A549 (cell line): ENCODE measurements at regions not wholly inside any gene's neighbourhood (a gene's known extent, or its start where the extent isn't known, plus 50 kb on each side); places are given as distances from the start of the nearest gene placed in this dataset.

Experiments
- CBX8 ChIP-seq: fragments of 200-600 bp; sonication (generic); IDR thresholded peaks from 2 replicates; pipeline ENCODE4 v1.6.1; 2016
- MAZ ChIP-seq: fragments of 150-350 bp; IDR thresholded peaks from 2 replicates; pipeline ENCODE4 v1.6.1; 2014; ENCODE audit warnings: antibody characterized with exemption, low read depth, low read length, borderline replicate concordance
- MYC ChIP-seq: IDR thresholded peaks from 2 replicates; pipeline ENCODE4 v1.6.1; 2012; ENCODE audit warnings: mild to moderate bottlenecking, inconsistent platforms, low read length, improper control_type of control experiment, borderline replicate concordance
- PHF8 ChIP-seq: fragments of 200-600 bp; sonication (generic); IDR thresholded peaks from 2 replicates; pipeline ENCODE4 v1.6.1; 2016; ENCODE audit warnings: low read depth, mild to moderate bottlenecking, antibody characterized with exemption, moderate library complexity, borderline replicate concordance
- RAD21 ChIP-seq, 2 experiments: fragments of >200 bp in 1 of 2; sonication (Bioruptor Twin) in 1 of 2; formaldehyde crosslinking in 1 of 2; IDR thresholded peaks in 1 of 2; conservative IDR thresholded peaks in 1 of 2; 2 replicates in 1 of 2; 3 replicates in 1 of 2; pipeline ENCODE4 v1.6.1; 2012 to 2018; ENCODE audit warnings: inconsistent platforms in 1 of 2
- REST ChIP-seq: fragments of 200-600 bp; sonication (generic); IDR thresholded peaks from 2 replicates; pipeline ENCODE4 v1.6.1; 2016; ENCODE audit warnings: antibody characterized with exemption, mild to moderate bottlenecking, moderate library complexity

GRCh38 chr10:36168777-36169176 lies 526.7 kb upstream of the FZD8 start:
- TF ChIP-seq CBX8, result no peak
- no peak for TF ChIP-seq MYC
- no peak for TF ChIP-seq MAZ
- TF ChIP-seq REST, result no peak
- TF ChIP-seq RAD21 (conservative IDR thresholded peaks at IDR 0.05 in 1 of 2, IDR thresholded peaks at IDR 0.05 in 1 of 2), result no peak
- no peak for TF ChIP-seq PHF8
